H9 (cell line): ENCODE measurements at regions not wholly inside any gene's neighbourhood (a gene's known extent, or its start where the extent isn't known, plus 50 kb on each side); places are given as distances from the start of the nearest gene placed in this dataset.

Source experiments
- DNase-seq: peaks from one replicate; pipeline ENCODE4 v3.0.0-alpha.2; 2017
- H2AFZ ChIP-seq: one replicate; pipeline ENCODE4 v1.6.1; 2013; ENCODE audit warnings: mild to moderate bottlenecking, low read length, control low read depth, moderate library complexity
- H2AK5ac ChIP-seq: 2 replicates; pipeline ENCODE4 v1.6.1; 2013; ENCODE audit warnings: low read length, control low read depth, mixed read lengths; ENCODE audit not compliant: insufficient read length
- H2BK120ac ChIP-seq: one replicate; pipeline ENCODE4 v1.6.1; 2013; ENCODE audit warnings: low read depth, mild to moderate bottlenecking, low read length, control low read depth, inconsistent platforms; ENCODE audit not compliant: poor library complexity, severe bottlenecking
- H2BK12ac ChIP-seq: 2 replicates; pipeline ENCODE4 v1.6.1; 2013; ENCODE audit warnings: low read length, control low read depth, mixed read lengths, low read depth; ENCODE audit not compliant: insufficient read length
- H2BK15ac ChIP-seq: 2 replicates; pipeline ENCODE4 v1.6.1; 2013; ENCODE audit warnings: low read depth, low read length, control low read depth
- H2BK20ac ChIP-seq: one replicate; pipeline ENCODE4 v1.6.1; 2013; ENCODE audit warnings: low read depth, mild to moderate bottlenecking, low read length, control low read depth, inconsistent platforms; ENCODE audit not compliant: poor library complexity, severe bottlenecking
- H2BK5ac ChIP-seq: 2 replicates; pipeline ENCODE4 v1.6.1; 2013; ENCODE audit warnings: low read length, control low read depth, mixed read lengths; ENCODE audit not compliant: insufficient read length
- H3K14ac ChIP-seq: 2 replicates; pipeline ENCODE4 v1.6.1; 2013; ENCODE audit warnings: low read length, control low read depth; ENCODE audit not compliant: insufficient read depth
- H3K18ac ChIP-seq: 2 replicates; pipeline ENCODE4 v1.6.1; 2013; ENCODE audit warnings: low read depth, mild to moderate bottlenecking, mixed read lengths, low read length, control low read depth; ENCODE audit not compliant: insufficient read length
- H3K23ac ChIP-seq: 2 replicates; pipeline ENCODE4 v1.6.1; 2013; ENCODE audit warnings: low read length, control low read depth, mixed read lengths, low read depth; ENCODE audit not compliant: insufficient read length
- H3K23me2 ChIP-seq: 2 replicates; pipeline ENCODE4 v1.6.1; 2013; ENCODE audit warnings: low read depth, mild to moderate bottlenecking, mixed read lengths, low read length, control low read depth; ENCODE audit not compliant: insufficient read length, poor library complexity, severe bottlenecking
- H3K27ac ChIP-seq: 2 replicates; pipeline ENCODE4 v1.5.1; 2013; ENCODE audit warnings: low read length, control low read depth, mixed read lengths, low read depth; ENCODE audit not compliant: insufficient read length
- H3K27me3 ChIP-seq: 2 replicates; pipeline ENCODE4 v1.6.1; 2013; ENCODE audit warnings: low read length, control low read depth, inconsistent platforms; ENCODE audit not compliant: insufficient read depth
- H3K4ac ChIP-seq: 2 replicates; pipeline ENCODE4 v1.6.1; 2013; ENCODE audit warnings: low read depth, mild to moderate bottlenecking, control low read depth, inconsistent platforms, low read length, moderate library complexity
- H3K4me1 ChIP-seq: 2 replicates; pipeline ENCODE4 v1.6.1; 2013; ENCODE audit warnings: low read length, control low read depth, inconsistent platforms; ENCODE audit not compliant: insufficient read depth
- H3K4me2 ChIP-seq: 2 replicates; pipeline ENCODE4 v1.6.1; 2013; ENCODE audit warnings: low read length, control low read depth, mixed read lengths; ENCODE audit not compliant: insufficient read length, insufficient read depth
- H3K56ac ChIP-seq: 2 replicates; pipeline ENCODE4 v1.6.1; 2013; ENCODE audit warnings: low read depth, mild to moderate bottlenecking, mixed read lengths, low read length, control low read depth; ENCODE audit not compliant: insufficient read length
- H3K79me1 ChIP-seq: 2 replicates; pipeline ENCODE4 v1.6.1; 2013; ENCODE audit warnings: low read depth, mild to moderate bottlenecking, moderate library complexity, low read length, control low read depth, inconsistent platforms; ENCODE audit not compliant: insufficient read depth, poor library complexity, severe bottlenecking
- H3K79me2 ChIP-seq: 2 replicates; pipeline ENCODE4 v1.6.1; 2013; ENCODE audit warnings: low read length, control low read depth, inconsistent platforms; ENCODE audit not compliant: insufficient read depth
- H3K9ac ChIP-seq: 2 replicates; pipeline ENCODE4 v1.6.1; 2013; ENCODE audit warnings: low read length, control low read depth, mixed read lengths; ENCODE audit not compliant: insufficient read length; ENCODE audit errors: extremely low read depth
- H3K9me3 ChIP-seq: one replicate; pipeline ENCODE4 v1.6.1; 2013; ENCODE audit warnings: low read depth, low read length, inconsistent platforms; ENCODE audit not compliant: control insufficient read depth
- H3T11ph ChIP-seq: one replicate; pipeline ENCODE4 v1.6.1; 2013; ENCODE audit warnings: mild to moderate bottlenecking, low read length, control low read depth, inconsistent platforms
- H4K20me1 ChIP-seq: one replicate; pipeline ENCODE4 v1.6.1; 2013; ENCODE audit not compliant: control insufficient read depth, insufficient read length, insufficient read depth
- H4K5ac ChIP-seq: 2 replicates; pipeline ENCODE4 v1.6.1; 2013; ENCODE audit warnings: low read depth, mild to moderate bottlenecking, mixed read lengths, low read length, control low read depth; ENCODE audit not compliant: insufficient read length
- H4K8ac ChIP-seq: replicated peaks from 2 replicates; pipeline ENCODE4 v1.6.1; 2013; ENCODE audit warnings: low read length, control low read depth, mixed read lengths, low read depth; ENCODE audit not compliant: insufficient read length
- H4K91ac ChIP-seq: 2 replicates; pipeline ENCODE4 v1.6.1; 2013; ENCODE audit warnings: low read depth, mild to moderate bottlenecking, moderate library complexity, mixed read lengths, low read length, control low read depth; ENCODE audit not compliant: insufficient read length
- H3K27ac Mint-ChIP-seq, 3 experiments: 2 replicates in 2 of 3; 3 replicates in 1 of 3; pipeline ENCODE4 v1.8.0; 2020 to 2021; ENCODE audit warnings: mixed read lengths in 3 of 3, mild to moderate bottlenecking in 1 of 3, moderate library complexity in 1 of 3
- H3K27me3 Mint-ChIP-seq: 2 replicates; pipeline ENCODE4 v1.8.0; 2021; ENCODE audit warnings: low read depth, mild to moderate bottlenecking, moderate library complexity, mixed read lengths
- H3K36me3 Mint-ChIP-seq, 3 experiments: 2 replicates in 2 of 3; 3 replicates in 1 of 3; pipeline ENCODE4 v1.8.0; 2020 to 2021; ENCODE audit warnings: low read depth in 3 of 3, mixed read lengths in 3 of 3; ENCODE audit not compliant: insufficient read depth in 1 of 3
- H3K4me1 Mint-ChIP-seq, 2 experiments: 2 replicates each; pipeline ENCODE4 v1.8.0; 2020; ENCODE audit warnings: mixed read lengths in 2 of 2
- H3K4me3 Mint-ChIP-seq, 2 experiments: 2 replicates in 1 of 2; 3 replicates in 1 of 2; pipeline ENCODE4 v1.8.0; 2020 to 2021; ENCODE audit warnings: mild to moderate bottlenecking in 2 of 2, mixed read lengths in 2 of 2, moderate library complexity in 1 of 2
- H3K9me3 Mint-ChIP-seq, 2 experiments: 2 replicates in 1 of 2; 3 replicates in 1 of 2; pipeline ENCODE4 v1.8.0; 2020; ENCODE audit warnings: mild to moderate bottlenecking in 2 of 2, mixed read lengths in 2 of 2, moderate library complexity in 1 of 2
- WGBS: extraction: QIAGEN DNeasy Blood & Tissue Kit; methylation state at CpG from one replicate; pipeline ENCODE4 v1.1.7; 2013; ENCODE audit warnings: missing lambda C conversion rate, low lambda C conversion rate, mixed read lengths; ENCODE audit not compliant: insufficient read length; ENCODE audit errors: extremely low coverage; 5-methylcytosine and 5-hydroxymethylcytosine counted together
- TF ChIP-seq, protein P1 (sequence below): fragments of 200-600 bp; sonication (generic); conservative IDR thresholded peaks from 3 replicates; pipeline ENCODE4 v1.8.0; 2021; ENCODE audit warnings: antibody characterized with exemption, mild to moderate bottlenecking

DNA sequence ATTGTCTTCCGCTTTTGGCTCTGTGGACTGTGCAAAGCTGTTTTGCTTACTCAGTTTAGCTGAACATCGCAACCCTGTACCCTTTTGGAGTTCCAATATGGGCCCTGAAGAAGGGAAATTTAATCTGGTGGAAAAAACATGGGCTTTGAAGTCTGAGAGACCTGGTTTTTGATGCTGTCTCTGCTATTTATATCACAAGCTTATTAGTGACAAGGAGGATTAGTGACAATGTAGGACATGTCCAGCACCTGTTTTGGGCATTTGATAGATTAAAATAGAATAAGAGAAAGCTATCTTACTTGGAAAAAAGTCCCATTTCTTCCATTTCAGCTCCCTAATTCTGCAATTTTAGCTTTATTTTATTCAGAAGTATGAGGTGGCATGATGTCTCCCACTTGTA lies 417.3 kb downstream of the SPRY1 start:
- Histone ChIP-seq H3K18ac (no peak overlapping the region), H3K9ac (no peak overlapping the region), H3K9me3 (no peaks in the 10 kb centered on the region), H3K27me3 (no peaks in the 10 kb centered on the region), H2AFZ (no peak overlapping the region), H3K4ac (no peak overlapping the region), H2BK20ac (no peak overlapping the region), H3K56ac (no peak overlapping the region), H2BK15ac (no peak overlapping the region), H2BK12ac (no peak overlapping the region), H2AK5ac (no peak overlapping the region), H3K23ac (no peak overlapping the region), H3K14ac (no peak overlapping the region), H3T11ph (no peak overlapping the region), H3K79me1 (no peaks in the 10 kb centered on the region), H4K5ac (no peak overlapping the region), H3K4me1 (no peaks in the 10 kb centered on the region), H2BK5ac (no peak overlapping the region), H3K79me2 (no peaks in the 10 kb centered on the region), H2BK120ac (no peak overlapping the region), H4K8ac (no peak overlapping the region), H3K27ac (no peak overlapping the region), H4K20me1 (no peaks in the 10 kb centered on the region), H3K4me2 (no peak overlapping the region), H4K91ac (no peak overlapping the region), H3K23me2 (no peaks in the 10 kb centered on the region)
- Mint-ChIP-seq H3K27me3 (no peaks in the 10 kb centered on the region; the same call in 1 of the 2 replicates), H3K27ac (no peak overlapping the region), H3K36me3 (no peaks in the 10 kb centered on the region), H3K9me3 (no peaks in the 10 kb centered on the region), H3K4me3 (no peak overlapping the region), H3K4me1 (peaks cover 3 to 11% of the 10 kb centered on the region in 2 experiments; a peak in 2 of 4 replicates)
- TF ChIP-seq, protein P1, sequence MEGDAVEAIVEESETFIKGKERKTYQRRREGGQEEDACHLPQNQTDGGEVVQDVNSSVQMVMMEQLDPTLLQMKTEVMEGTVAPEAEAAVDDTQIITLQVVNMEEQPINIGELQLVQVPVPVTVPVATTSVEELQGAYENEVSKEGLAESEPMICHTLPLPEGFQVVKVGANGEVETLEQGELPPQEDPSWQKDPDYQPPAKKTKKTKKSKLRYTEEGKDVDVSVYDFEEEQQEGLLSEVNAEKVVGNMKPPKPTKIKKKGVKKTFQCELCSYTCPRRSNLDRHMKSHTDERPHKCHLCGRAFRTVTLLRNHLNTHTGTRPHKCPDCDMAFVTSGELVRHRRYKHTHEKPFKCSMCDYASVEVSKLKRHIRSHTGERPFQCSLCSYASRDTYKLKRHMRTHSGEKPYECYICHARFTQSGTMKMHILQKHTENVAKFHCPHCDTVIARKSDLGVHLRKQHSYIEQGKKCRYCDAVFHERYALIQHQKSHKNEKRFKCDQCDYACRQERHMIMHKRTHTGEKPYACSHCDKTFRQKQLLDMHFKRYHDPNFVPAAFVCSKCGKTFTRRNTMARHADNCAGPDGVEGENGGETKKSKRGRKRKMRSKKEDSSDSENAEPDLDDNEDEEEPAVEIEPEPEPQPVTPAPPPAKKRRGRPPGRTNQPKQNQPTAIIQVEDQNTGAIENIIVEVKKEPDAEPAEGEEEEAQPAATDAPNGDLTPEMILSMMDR, result no peak
- no peak for DNase-seq
- WGBS, result no CpG with 5 or more reads among the region's 2 CpGs
